Gastroesophageal sphincter (tissue), 4 donors: ENCODE measurements at regions not wholly inside any gene's neighbourhood (a gene's known extent, or its start where the extent isn't known, plus 50 kb on each side); places are given as distances from the start of the nearest gene placed in this dataset.

Experiments used
- ATAC-seq: fragments of 150-250 bp; one replicate; pipeline ENCODE4 v1.9.1; 2016; ENCODE audit warnings: mild to moderate bottlenecking, moderate library complexity
- H3K27ac ChIP-seq, 4 donors: fragments of 200-600 bp; sonication (generic) in 3 of 4; 1 replicate in 3 of 4; 2 replicates in 1 of 4; pipeline ENCODE4 v1.5.1; 2016 to 2019
- H3K27me3 ChIP-seq: fragments of 200-600 bp; sonication (generic); one replicate; pipeline ENCODE4 v1.5.1; 2019
- H3K36me3 ChIP-seq, 2 donors: fragments of 200-600 bp; sonication (generic); one replicate each; pipeline ENCODE4 v1.5.1; 2019; ENCODE audit warnings: control low read depth in 1 of 2
- H3K4me1 ChIP-seq, 3 donors: fragments of 200-600 bp; sonication (generic); 1 replicate in 2 of 3; 2 replicates in 1 of 3; pipeline ENCODE4 v1.5.1; 2016 to 2019; ENCODE audit warnings: control low read depth in 2 of 3
- H3K4me3 ChIP-seq, 2 donors: fragments of 200-600 bp; sonication (generic); one replicate each; pipeline ENCODE4 v1.5.1; 2019; ENCODE audit warnings: mild to moderate bottlenecking in 1 of 2, moderate library complexity in 1 of 2
- H3K9me3 ChIP-seq, 3 donors: fragments of 200-600 bp; sonication (generic); one replicate each; pipeline ENCODE4 v1.5.1; 2017 to 2019; ENCODE audit warnings: control low read depth in 2 of 3
- EP300 ChIP-seq: sonication (generic); formaldehyde crosslinking; IDR thresholded peaks from one replicate; pipeline ENCODE4 v1.6.1; 2017; ENCODE audit warnings: antibody characterized with exemption, mild to moderate bottlenecking
- POLR2A ChIP-seq, 2 donors: fragments of 450-650 bp; IDR thresholded peaks; one replicate each; pipeline ENCODE4 v1.6.1; 2017; ENCODE audit warnings: antibody characterized with exemption in 2 of 2, mild to moderate bottlenecking in 2 of 2, moderate library complexity in 1 of 2
- POLR2AphosphoS5 ChIP-seq: sonication (generic); formaldehyde crosslinking; IDR thresholded peaks from one replicate; pipeline ENCODE4 v1.6.1; 2017; ENCODE audit warnings: antibody characterized with exemption
- WGBS, 2 donors: methylation state at CpG; one replicate each; pipeline ENCODE4 v1.1.5; 2018; ENCODE audit warnings: low coverage in 1 of 2; 5-methylcytosine and 5-hydroxymethylcytosine counted together
- TF ChIP-seq, protein P1 (sequence below), 4 experiments: fragments of 200-600 bp in 2 of 4; fragments of 450-650 bp in 2 of 4; sonication (generic) in 1 of 4; IDR thresholded peaks; one replicate each; pipeline ENCODE4 v1.5.1; 2017 to 2019; ENCODE audit warnings: antibody characterized with exemption in 4 of 4, mild to moderate bottlenecking in 2 of 4, moderate library complexity in 2 of 4

DNA sequence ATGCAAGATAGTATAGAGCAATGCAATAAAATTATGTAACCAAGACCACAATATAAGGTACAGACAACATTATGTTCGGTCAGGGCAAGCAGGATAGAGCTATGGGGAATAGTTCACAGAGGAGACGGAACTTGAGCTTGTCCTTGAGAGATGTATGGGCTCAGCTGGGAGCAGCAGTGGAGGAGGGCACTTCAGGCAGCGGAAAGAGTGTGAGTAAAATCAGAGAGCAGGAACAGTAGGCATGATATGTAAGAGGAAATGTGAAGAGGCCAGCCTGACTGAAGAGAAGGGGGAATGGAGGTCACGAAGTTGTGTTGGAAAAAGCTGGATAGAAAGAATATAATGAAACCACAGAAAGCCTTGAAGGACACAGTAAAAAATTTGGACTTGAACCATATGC is 217.2 kb upstream of the NOCT start:
- H3K9me3 ChIP-seq: no peaks in the 10 kb centered on the region

DNA sequence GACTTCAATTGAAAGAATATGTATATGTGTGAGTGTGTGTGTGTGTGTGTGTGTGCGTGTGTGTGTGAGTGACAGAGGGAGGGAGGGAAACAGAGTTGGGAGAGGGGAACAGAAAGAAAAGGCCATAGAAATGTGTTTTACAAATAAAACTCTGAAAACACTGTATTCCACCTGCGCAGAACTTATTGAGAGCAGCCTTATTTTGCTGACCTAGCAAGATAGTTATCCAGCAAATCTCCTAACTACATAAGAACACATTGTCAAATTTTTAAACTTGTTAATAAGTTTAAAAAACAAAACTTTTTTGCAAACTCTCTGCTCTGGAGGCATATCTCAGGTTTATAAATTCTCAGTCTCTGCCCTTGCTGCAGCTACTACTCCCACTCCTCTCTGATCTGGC is 217.9 kb upstream of the NOCT start:
- Histone ChIP-seq H3K4me3 (no peak overlapping the region), H3K9me3 (no peaks in the 10 kb centered on the region), H3K27ac (no peak overlapping the region), H3K27me3 (no peaks in the 10 kb centered on the region), H3K4me1 (no peaks in the 10 kb centered on the region), H3K36me3 (no peaks in the 10 kb centered on the region)
- no peak for ATAC-seq
- TF ChIP-seq POLR2A (IDR thresholded peaks at IDR 0.05) (no peak), POLR2AphosphoS5 (no peak), EP300 (no peak)
- TF ChIP-seq, protein P1, sequence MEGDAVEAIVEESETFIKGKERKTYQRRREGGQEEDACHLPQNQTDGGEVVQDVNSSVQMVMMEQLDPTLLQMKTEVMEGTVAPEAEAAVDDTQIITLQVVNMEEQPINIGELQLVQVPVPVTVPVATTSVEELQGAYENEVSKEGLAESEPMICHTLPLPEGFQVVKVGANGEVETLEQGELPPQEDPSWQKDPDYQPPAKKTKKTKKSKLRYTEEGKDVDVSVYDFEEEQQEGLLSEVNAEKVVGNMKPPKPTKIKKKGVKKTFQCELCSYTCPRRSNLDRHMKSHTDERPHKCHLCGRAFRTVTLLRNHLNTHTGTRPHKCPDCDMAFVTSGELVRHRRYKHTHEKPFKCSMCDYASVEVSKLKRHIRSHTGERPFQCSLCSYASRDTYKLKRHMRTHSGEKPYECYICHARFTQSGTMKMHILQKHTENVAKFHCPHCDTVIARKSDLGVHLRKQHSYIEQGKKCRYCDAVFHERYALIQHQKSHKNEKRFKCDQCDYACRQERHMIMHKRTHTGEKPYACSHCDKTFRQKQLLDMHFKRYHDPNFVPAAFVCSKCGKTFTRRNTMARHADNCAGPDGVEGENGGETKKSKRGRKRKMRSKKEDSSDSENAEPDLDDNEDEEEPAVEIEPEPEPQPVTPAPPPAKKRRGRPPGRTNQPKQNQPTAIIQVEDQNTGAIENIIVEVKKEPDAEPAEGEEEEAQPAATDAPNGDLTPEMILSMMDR (IDR thresholded peaks at IDR 0.05): no peak
- 72 to 91% methylated on average over 2 of the region's 2 CpGs for WGBS, 2 donors

More for the DNA sequence above, 217.2 kb upstream of the NOCT start:
- WGBS, 2 donors: 80 to 88% methylated on average over 4 of the region's 4 CpGs
- no peak overlapping the region for H3K4me3 ChIP-seq
- no peaks in the 10 kb centered on the region for H3K27me3 ChIP-seq
- H3K4me1 ChIP-seq: no peaks in the 10 kb centered on the region
- TF ChIP-seq, protein P1 (IDR thresholded peaks at IDR 0.05): no peak
- TF ChIP-seq POLR2AphosphoS5 (no peak), POLR2A (IDR thresholded peaks at IDR 0.05) (no peak), EP300 (no peak)
- no peak overlapping the region for H3K27ac ChIP-seq
- ATAC-seq: no peak
- H3K36me3 ChIP-seq: no peaks in the 10 kb centered on the region

DNA sequence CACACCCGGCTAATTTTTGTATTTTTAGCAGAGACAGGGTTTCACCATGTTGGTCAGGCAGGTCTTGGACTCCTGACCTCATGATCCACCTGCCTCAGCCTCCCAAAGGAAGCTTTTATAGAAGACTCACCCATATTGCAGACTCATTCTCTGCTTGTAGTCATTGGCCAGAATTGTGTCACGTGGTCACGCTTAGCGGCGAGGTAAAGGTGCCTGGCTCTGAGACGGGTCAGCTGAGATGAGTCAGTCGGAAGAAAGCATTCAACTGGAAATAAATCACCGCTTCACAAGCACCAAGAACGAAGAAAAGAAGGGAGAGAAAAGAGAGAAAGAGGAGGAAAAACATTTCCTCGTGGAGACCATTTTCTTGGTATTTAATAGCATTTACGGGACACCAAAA is 218.8 kb upstream of the NOCT start:
- H3K27me3 ChIP-seq: no peaks in the 10 kb centered on the region
- WGBS, 2 donors: 88 to 89% methylated on average over 7 to 10 of the region's 11 CpGs
- no peaks in the 10 kb centered on the region for H3K4me1 ChIP-seq
- no peak for ATAC-seq
- H3K27ac ChIP-seq: no peak overlapping the region
- TF ChIP-seq EP300 (no peak), POLR2A (IDR thresholded peaks at IDR 0.05) (no peak), POLR2AphosphoS5 (no peak)
- TF ChIP-seq, protein P1 (IDR thresholded peaks at IDR 0.05): no peak
- H3K9me3 ChIP-seq: no peaks in the 10 kb centered on the region
- H3K4me3 ChIP-seq: no peak overlapping the region
- H3K36me3 ChIP-seq: no peaks in the 10 kb centered on the region

DNA sequence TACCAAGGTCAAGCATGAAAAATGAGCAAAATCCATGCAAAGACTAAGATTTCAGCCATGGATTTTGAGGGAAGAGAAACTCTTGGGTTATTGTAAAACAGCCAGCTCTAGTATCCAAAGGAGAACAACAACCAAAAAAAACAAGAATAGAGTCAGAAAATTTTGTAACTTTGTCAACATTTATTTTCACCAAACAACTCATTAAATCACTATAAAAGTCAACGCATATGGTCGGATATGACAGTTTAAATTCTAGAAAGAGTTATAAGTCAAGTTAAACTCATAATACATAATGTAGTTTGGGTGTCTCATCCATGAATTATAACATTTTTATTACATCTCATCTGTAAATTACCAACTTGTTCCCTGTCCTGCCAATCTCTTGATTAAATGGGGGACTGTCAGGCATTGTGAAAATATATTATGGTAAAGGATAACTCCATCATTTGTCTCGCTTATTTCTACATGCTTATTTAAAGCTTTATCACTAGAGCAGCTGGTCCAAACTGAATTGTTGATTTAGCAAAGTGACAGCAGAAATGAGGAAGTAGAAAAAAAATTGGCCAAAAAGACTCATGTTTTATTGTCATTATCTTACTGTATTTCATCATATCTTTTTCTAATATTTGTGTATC is 224.8 kb upstream of the NOCT start:
- TF ChIP-seq EP300: no peak
- TF ChIP-seq POLR2AphosphoS5: no peak
- WGBS, 2 donors: 71 to 73% methylated on average over 3 of the region's 3 CpGs

DNA sequence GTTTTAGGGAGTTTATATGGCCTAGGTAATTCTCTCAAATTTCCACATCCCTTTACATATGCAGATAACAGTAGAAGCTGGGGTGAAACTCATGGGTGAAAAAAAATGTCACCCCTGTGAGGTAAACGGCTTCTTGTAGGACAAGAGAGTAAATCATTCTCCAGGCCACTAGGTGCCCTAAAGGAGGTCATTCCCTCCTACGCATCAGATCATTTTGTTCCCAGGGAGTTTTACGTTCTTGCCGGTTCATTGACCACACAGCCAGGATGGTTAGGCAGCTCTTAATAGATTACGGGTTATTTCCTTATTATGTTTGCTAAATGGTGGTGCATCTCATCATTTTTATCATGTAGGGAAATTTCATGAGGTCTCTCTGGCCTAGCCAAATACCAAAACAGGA is 225.8 kb upstream of the NOCT start:
- no peaks in the 10 kb centered on the region for H3K27me3 ChIP-seq
- H3K36me3 ChIP-seq: no peaks in the 10 kb centered on the region
- no peak for ATAC-seq
- WGBS, 2 donors: 33 to 70% methylated on average over 1 to 5 of the region's 5 CpGs
- H3K4me1 ChIP-seq: no peaks in the 10 kb centered on the region
- TF ChIP-seq, protein P1 (IDR thresholded peaks at IDR 0.05): no peak
- TF ChIP-seq POLR2A (IDR thresholded peaks at IDR 0.05): no peak
- no peak for TF ChIP-seq EP300
- TF ChIP-seq POLR2AphosphoS5: no peak
- no peak overlapping the region for H3K27ac ChIP-seq
- H3K9me3 ChIP-seq: no peaks in the 10 kb centered on the region
- no peak overlapping the region for H3K4me3 ChIP-seq

More for the DNA sequence above, 224.8 kb upstream of the NOCT start:
- no peak overlapping the region for H3K27ac ChIP-seq
- no peak overlapping the region for H3K4me3 ChIP-seq
- H3K9me3 ChIP-seq: no peaks in the 10 kb centered on the region
- no peak for ATAC-seq
- no peaks in the 10 kb centered on the region for H3K27me3 ChIP-seq
- H3K4me1 ChIP-seq: no peaks in the 10 kb centered on the region
- no peaks in the 10 kb centered on the region for H3K36me3 ChIP-seq
